Fibroblast of pulmonary artery (primary cell): ENCODE measurements at regions not wholly inside any gene's neighbourhood (a gene's known extent, or its start where the extent isn't known, plus 50 kb on each side); places are given as distances from the start of the nearest gene placed in this dataset.
A peak's percentile ranks its signal among the peaks of the same experiment; 100 is the strongest.

Source experiments
- DNase-seq: peaks from one replicate; pipeline ENCODE4 v3.0.0-alpha.2; 2010; ENCODE audit warnings: low read depth
- H3K4me3 ChIP-seq: replicated peaks from 2 replicates; pipeline ENCODE4 v1.5.1; 2011; ENCODE audit warnings: low read depth, mild to moderate bottlenecking, control low read depth, low read length, moderate library complexity
- TF ChIP-seq, protein P1 (sequence below): IDR thresholded peaks from 2 replicates; pipeline ENCODE4 v1.5.1; 2011; ENCODE audit warnings: mild to moderate bottlenecking, control low read depth, low read length, inconsistent platforms; ENCODE audit errors: missing control alignments

DNA sequence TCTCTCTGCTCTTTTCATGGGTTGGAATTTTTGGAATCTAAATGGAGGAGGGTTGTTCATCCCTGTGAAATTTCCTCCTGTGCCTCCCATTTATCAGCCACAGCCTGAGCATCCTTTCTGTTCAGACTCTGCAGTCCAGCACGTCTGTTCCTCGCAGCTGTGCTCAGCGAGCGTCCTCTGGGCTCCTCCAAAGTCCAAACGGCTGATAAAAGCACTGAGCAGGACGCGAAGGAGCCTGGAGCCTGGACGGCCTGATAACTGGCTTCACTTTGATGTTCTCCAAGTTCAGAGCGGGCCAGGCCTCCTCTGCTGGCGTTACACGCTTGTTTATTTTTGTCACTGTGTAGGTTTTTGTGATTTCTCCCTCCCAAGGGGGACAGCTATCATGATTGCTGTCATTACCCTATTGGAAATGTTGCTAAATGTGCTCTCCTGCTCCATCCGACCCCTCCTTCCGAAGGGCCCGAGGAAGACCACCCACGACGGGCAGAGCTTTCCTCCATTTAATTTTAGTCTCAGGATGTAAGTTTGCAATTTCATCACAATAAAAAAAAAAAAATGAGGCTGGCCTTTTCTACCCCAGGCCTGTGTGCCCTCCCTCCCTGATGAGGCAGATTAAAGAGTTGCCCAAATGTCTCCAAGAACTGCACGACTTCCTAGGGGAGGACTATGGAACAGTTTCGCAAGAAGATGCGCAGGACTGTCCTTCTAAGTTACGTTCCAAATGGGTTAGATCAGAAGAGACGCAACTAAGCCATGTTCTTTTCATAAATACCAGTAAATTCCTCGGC is 290.5 kb upstream of the FOXF1 start:
- no peak for DNase-seq
- TF ChIP-seq, protein P1, sequence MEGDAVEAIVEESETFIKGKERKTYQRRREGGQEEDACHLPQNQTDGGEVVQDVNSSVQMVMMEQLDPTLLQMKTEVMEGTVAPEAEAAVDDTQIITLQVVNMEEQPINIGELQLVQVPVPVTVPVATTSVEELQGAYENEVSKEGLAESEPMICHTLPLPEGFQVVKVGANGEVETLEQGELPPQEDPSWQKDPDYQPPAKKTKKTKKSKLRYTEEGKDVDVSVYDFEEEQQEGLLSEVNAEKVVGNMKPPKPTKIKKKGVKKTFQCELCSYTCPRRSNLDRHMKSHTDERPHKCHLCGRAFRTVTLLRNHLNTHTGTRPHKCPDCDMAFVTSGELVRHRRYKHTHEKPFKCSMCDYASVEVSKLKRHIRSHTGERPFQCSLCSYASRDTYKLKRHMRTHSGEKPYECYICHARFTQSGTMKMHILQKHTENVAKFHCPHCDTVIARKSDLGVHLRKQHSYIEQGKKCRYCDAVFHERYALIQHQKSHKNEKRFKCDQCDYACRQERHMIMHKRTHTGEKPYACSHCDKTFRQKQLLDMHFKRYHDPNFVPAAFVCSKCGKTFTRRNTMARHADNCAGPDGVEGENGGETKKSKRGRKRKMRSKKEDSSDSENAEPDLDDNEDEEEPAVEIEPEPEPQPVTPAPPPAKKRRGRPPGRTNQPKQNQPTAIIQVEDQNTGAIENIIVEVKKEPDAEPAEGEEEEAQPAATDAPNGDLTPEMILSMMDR: no peak
- H3K4me3 ChIP-seq: no peak overlapping the region

DNA sequence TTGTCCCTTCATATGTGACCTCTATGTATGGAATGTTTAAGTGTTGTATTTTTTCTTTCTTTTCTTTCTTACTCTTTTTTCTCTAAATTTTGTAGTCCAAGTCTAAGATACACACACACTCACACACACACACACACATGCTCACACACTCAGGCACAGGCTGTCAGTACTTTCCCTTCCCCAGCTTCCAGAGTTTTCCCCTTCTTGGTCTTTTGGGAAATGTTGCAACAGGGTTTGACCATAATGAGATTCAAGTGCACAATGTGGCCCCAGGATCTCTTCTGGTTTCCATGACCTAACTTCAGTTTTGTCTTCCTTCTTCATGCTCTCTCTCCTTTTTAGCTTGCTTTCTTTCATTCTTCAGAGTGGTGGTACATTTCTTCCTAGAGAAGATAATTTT is 289.8 kb upstream of the FOXF1 start:
- no peak for DNase-seq
- H3K4me3 ChIP-seq: no peak overlapping the region
- TF ChIP-seq, protein P1: no peak

DNA sequence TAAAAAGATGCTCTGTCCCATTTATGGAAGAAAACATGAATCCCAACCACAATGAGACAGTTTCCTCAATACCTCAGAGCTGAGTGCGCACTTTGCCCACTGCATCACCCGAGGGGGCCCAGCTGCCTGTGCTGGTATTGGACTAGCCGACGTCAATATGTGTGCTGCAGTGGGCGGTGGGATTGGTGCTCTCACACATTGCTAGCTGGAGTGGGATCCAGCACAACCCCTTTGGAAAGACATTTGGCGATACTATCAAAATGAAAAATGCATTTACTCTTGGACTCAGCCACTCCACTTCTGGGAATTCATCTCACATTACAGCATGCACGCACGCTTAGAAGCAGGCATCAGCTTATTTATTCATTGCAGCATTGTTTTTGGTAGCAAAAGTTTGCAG is 289.2 kb upstream of the FOXF1 start:
- no peak for DNase-seq
- H3K4me3 ChIP-seq: no peak overlapping the region
- TF ChIP-seq, protein P1: no peak

DNA sequence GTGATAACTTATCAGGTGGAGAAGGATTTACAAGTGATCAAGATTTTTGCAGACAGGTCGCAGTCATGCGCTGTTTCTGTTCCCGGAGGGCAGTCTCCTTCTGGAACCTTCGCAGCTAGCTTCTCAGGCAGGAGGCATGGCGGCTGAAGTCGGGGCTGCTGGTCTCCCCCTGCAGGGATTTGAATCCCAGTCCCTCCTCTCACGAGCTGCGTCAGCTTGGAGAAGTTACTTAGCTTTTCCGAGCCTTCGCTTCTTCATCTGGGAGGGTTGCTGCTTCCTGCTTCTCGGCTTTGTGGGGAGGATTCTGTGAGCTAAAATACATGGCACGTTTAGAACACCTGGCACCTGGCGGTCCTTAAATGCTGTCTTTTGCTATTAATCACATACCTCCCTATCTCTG is 287.8 kb upstream of the FOXF1 start:
- peak overlapping the region; percentile 2 for H3K4me3 ChIP-seq
- TF ChIP-seq, protein P1: no peak
- DNase-seq: peak; percentile 28

DNA sequence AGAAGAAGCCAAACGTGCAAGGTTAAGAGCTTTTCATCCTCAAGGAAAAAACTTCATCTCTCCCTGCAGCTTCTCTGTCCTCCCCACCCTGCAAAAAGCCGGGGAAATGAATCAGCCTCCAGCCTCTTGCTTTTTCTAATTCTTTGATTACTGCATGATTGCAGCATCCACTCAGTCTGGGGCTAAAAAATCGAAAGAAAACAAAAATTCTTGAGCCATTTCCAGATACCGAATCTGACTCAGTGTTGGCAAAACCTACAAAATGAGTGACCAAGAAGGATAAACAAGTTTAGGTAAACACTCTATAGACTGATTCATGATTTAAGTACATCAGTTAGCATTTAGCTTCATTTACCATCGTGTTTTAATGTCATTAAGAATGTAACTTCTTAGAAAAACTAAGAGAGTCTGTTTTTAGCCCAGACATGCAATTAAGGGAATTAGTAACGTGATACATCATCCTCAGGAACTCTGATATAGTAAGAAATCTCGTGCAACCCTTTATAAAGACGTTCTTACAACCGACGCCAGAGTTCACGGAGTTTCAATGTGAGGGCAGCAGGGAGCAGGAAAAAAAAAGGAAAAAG is 287.3 kb upstream of the FOXF1 start:
- TF ChIP-seq, protein P1: no peak
- peak; percentile 73 for DNase-seq
- peak overlapping the region; percentile 2 for H3K4me3 ChIP-seq

DNA sequence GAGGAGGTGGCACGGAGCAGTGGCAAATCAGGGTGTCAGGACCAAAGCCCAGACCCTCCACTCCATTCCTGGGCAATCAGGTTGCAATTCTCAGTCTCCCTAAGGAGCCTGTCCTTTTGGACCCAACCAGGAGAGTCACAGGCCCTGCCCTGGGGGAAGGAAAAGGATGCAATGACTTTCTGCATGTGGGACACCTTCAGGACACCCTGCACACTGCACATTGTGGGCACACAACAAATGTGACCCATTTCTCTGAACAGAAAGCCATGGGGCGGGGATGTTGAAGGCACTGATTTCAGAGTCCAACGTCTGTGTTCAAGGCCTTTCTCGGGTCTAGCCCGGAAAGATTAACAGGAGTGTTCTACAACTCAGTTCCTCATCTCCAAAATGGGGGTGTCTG is 286.2 kb upstream of the FOXF1 start:
- no peak for DNase-seq
- TF ChIP-seq, protein P1: no peak
- no peak overlapping the region for H3K4me3 ChIP-seq
